ENCODE measurements at regions not wholly inside any gene's neighbourhood (a gene's known extent, or its start where the extent isn't known, plus 50 kb on each side); places are given as distances from the start of the nearest gene placed in this dataset.

GRCh38 chr6:48315051-48315719 is 204.2 kb upstream of the PTCHD4 start:
- TF ChIP-seq ZNF8 (CRISPR knock-in tag; IDR thresholded peaks at IDR 0.05): no peak
- no peak for TF ChIP-seq TCF4 (CRISPR knock-in tag; IDR thresholded peaks at IDR 0.05; ENCODE audit: borderline replicate concordance)
- TF ChIP-seq TOX (CRISPR knock-in tag; IDR thresholded peaks at IDR 0.05; ENCODE audit: borderline replicate concordance): no peak

Data from SK-N-SH treated with all-trans-retinoic acid at 6 μM for 48 hours (cell line).